ENCODE measurements at regions not wholly inside any gene's neighbourhood (a gene's known extent, or its start where the extent isn't known, plus 50 kb on each side); places are given as distances from the start of the nearest gene placed in this dataset.

- no peaks in the 10 kb centered on the region for H4K20me1 ChIP-seq (ENCODE audit: insufficient read depth, low read length)
- H3K4ac ChIP-seq (ENCODE audit: low read depth, low read length) = no peak overlapping the region
- H3K36me3 ChIP-seq (ENCODE audit: control insufficient read depth, insufficient read depth, low read length) = no peaks in the 10 kb centered on the region
- DNase-seq (no peak), ATAC-seq (ENCODE audit: low read depth) (no peak)
- no TSS peak for BruUV-seq (replicated peaks)
- in situ Hi-C loops (cut with MboI; ENCODE audit: low sequenced_read_pairs) = no loop called here
- dilution Hi-C loops (cut with HindIII; ENCODE audit: low sequenced_read_pairs, unreplicated experiment) = no loop called here
- H3K14ac ChIP-seq (replicated peaks; ENCODE audit: low read depth, low read length) = no peak overlapping the region
- no peak overlapping the region for H4K8ac ChIP-seq (ENCODE audit: low read depth in 2 of 2, low read length in 2 of 2)
- H3K27ac ChIP-seq (ENCODE audit: insufficient read depth, low read length) = no peak overlapping the region
- no peak overlapping the region for H2AFZ ChIP-seq (replicated peaks; ENCODE audit: low read length, poor library complexity)
- CTCF ChIA-PET = no interaction called here
- no peaks in the 10 kb centered on the region for H3K9me1 ChIP-seq (ENCODE audit: insufficient read depth, low read length)
- no peaks in the 10 kb centered on the region for H3K4me1 ChIP-seq (ENCODE audit: control insufficient read depth, insufficient read depth, low read length)
- TF ChIP-seq NFE2L2 (IDR thresholded peaks at IDR 0.05; ENCODE audit: low read depth, low read length) (no peak), RFX5 (IDR thresholded peaks at IDR 0.05; ENCODE audit: low read depth, low read length) (no peak)
- no peak overlapping the region for H3K4me2 ChIP-seq (ENCODE audit: low read depth, low read length)
- no peak overlapping the region for H4K91ac ChIP-seq (ENCODE audit: insufficient read depth, low read depth, low read length)
- no peak overlapping the region for H2AK9ac ChIP-seq (replicated peaks; ENCODE audit: low read depth, low read length, poor library complexity)
- intact Hi-C loops (cut with micrococcal nuclease) = no loop called here
- no peak overlapping the region for H4K5ac ChIP-seq (ENCODE audit: low read depth, low read length)
- no peaks in the 10 kb centered on the region for H3K79me1 ChIP-seq (ENCODE audit: low read depth in 1 of 2, low read length in 2 of 2)
- H3K18ac ChIP-seq (ENCODE audit: low read depth, low read length) = no peak overlapping the region
- POLR2A ChIA-PET (ENCODE audit: unreplicated experiment) = no interaction called here
- H3K23ac ChIP-seq (ENCODE audit: low read depth, low read length) = no peak overlapping the region
- H3K9ac ChIP-seq (ENCODE audit: low read depth, low read length) = no peak overlapping the region
- H2AK5ac ChIP-seq (ENCODE audit: low read depth, low read length) = no peak overlapping the region
- 44% methylated on average over 5 of the region's 9 CpGs; no CpG with 5 or more reads in 1 of the 2 experiments for whole genome bisulfite sequencing, 2 experiments (ENCODE audit: extremely low coverage in 2 of 2, insufficient read length in 1 of 2)
- H3K9me3 ChIP-seq (ENCODE audit: control insufficient read depth, insufficient read depth, low read length) = no peaks in the 10 kb centered on the region
- H2BK120ac ChIP-seq (ENCODE audit: low read depth, low read length) = no peak overlapping the region
- H3K56ac ChIP-seq (ENCODE audit: extremely low read depth, insufficient read depth, low read length) = no peak overlapping the region
- H2BK5ac ChIP-seq (ENCODE audit: low read depth, low read length, poor library complexity, severe bottlenecking) = no peak overlapping the region
- no peaks in the 10 kb centered on the region for H3K27me3 ChIP-seq (ENCODE audit: control insufficient read depth, insufficient read depth, low read length)
- no peak overlapping the region for H2BK20ac ChIP-seq (ENCODE audit: low read depth, low read length)
- no peak overlapping the region for H3K4me3 ChIP-seq (ENCODE audit: insufficient read depth, low read depth, low read length)
- no peak overlapping the region for H2BK15ac ChIP-seq (ENCODE audit: low read depth, low read length)
Measured at GRCh38 chr7:131802195-131802864, 245.9 kb upstream of the PODXL start.

Data from IMR-90 (cell line).